Right ventricle myocardium superior (tissue), 1 donor: ENCODE measurements at regions not wholly inside any gene's neighbourhood (a gene's known extent, or its start where the extent isn't known, plus 50 kb on each side); places are given as distances from the start of the nearest gene placed in this dataset.

Source experiments
- ATAC-seq: fragments of 200-7000 bp; cut with Tn5 transposase; one replicate; pipeline ENCODE4 v1.9.1; 2020; ENCODE audit warnings: mild to moderate bottlenecking; ENCODE audit not compliant: poor library complexity
- DNase-seq: peaks from one replicate; pipeline ENCODE4 v3.0.0-alpha.2; 2020
- intact Hi-C: fragments of 100-400 bp; cut with DNase I; formaldehyde crosslinking; loops from one replicate; pipeline ENCODE4 v1.11.2; 2022
- donor health status: DM: no; HTN: yes; CAD: no; lungs with severe emphysema.

DNA sequence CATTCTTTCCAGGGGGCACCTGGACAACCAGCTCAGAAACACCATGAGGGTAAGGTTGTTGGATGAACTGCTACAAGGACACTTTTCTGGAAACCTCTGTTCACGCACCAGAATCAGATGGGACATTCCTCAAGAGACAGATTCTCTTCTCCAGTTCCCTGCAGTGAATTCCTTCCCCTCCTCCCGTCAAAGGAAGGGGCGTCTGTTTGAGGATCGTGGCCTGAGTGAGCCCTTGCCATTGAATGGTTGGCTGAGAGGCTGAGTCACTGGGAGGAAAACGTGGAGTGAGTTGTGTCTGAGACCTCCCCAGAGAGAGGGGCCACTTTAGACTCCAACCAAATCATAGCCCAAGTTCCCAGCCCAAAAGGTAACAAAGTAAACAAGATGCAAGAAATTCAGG, 79.4 kb upstream of the ZNF507 start:
- ATAC-seq, result no peak
- intact Hi-C loops, result no loop called here
- DNase-seq, result no peak

DNA sequence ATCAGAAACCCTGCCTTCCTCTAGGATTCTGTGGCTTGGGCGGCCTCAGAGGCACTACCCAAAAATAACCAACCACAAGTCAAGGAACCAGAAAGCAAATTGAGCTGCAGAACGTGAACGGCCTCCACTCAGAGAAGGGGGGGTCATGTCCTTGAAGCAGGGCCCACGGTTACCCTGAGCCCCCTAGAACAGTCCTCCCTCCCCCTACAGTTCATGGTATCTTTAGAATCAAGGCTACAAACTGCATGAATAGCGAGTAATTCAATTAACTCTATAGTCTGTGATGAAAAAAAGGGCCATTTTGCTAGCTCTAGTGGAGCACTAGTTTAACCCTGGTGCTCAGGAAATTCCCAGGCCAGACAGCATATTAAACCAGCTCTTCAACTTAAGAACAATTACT, 79.0 kb upstream of the ZNF507 start:
- no peak for DNase-seq
- ATAC-seq, result no peak
- intact Hi-C loops, result no loop called here

DNA sequence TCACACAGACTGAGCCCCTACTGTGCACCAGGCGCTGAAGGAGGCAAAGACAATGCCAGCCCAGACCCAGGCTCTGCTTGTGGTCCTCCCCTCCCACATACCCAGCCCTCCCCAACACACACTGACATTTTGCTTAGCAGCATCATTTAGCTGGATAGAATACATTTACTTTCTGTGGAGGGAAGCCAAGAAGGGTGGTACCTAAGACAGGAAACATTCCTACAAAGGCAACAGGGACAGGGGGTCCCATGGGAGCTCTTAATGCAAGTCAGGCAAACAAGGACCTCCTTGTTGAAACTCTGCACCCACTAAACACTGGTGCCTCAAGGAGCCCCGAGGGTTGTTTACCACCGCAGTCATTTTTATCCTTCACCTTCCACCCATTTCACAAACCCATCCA, 77.0 kb upstream of the ZNF507 start:
- no peak for DNase-seq
- no peak for ATAC-seq
- intact Hi-C loops, result no loop called here

DNA sequence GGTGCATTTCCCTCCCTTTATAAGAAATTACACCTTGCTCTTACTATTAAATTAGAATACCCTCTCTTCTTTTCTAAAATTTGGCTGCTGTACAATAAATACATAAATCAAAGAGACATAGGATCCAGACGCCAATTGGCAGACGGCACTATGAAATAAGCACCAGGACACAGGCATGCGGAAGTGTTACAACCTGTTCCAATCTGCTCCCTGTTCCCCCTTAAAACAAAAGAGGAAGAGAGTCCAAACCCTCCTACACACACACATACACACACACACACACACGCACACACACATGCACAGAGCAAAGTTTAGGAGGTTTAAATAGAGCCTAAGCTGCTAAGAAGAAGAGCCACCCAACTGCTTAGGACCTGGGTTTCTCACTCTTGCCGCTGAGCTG, 75.6 kb upstream of the ZNF507 start:
- ATAC-seq, result no peak
- intact Hi-C loops, result no loop called here
- DNase-seq, result no peak

DNA sequence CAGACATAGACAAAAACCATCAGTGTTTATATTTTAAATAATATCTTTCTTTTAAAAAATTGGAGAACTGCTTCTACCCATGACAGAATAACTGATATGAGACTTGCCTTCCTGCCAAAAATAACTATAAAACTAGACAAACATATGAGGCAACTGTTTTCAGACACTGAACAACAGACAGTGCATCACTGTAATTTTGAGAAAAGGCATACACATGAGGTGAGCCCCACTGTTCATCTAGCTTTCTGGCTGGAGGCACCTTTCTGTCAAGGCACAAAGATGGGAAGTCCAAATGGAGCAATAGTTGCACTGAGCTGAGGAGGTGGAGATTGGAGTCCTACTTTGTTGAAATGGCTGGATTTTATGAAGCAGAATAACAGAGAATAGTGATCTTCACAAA, 71.9 kb upstream of the ZNF507 start:
- ATAC-seq (no peak), DNase-seq (no peak)
- intact Hi-C loops, result no loop called here

DNA sequence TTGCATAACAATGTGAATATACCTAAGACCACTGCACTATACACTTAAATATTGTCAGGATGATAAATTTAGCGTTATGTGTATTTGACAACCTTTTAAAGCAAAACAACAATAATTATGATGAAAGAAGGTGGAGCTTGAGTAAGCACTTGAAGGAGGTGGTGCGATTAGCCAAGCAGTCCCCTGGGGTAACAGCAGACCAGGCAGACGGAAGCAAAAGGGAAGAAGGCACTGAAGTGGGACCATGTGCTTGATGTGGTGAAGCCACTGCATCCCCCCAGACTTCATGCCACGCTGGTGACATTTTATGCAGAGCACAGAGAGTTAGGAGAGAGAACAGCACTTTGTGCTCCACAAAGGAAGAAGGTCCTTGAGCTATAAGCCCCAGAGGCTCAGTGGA, 58.3 kb upstream of the ZNF507 start:
- intact Hi-C loops, result loop anchor here (5.0 kb wide), 1 partner anchor 285 kb away; no protein-coding TSS in a partner anchor
- DNase-seq, result no peak
- ATAC-seq, result peak; percentile 50

DNA sequence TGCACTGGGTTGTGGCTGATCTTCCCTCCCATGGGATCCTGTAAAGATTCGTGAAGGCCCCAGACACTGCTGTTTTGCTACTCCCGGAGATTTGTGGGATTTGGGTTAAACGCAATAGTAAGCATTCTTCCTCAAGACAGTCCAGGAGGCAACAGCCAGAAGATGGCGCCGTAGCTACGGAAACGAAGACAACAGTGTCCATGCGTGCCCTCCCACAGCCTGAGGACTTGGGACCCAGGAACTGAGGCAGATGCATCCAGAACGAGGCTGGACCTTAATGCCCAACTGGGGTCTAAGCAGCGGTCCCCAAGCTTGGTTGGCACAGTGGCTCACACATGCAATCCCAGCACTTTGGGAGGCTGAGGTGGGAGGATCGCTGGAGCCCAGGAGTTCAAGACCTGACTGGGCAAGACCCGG, 57.6 kb upstream of the ZNF507 start:
- intact Hi-C loops, result loop anchor here (5.0 kb wide), 1 partner anchor 284 kb away; no protein-coding TSS in a partner anchor
- ATAC-seq, result peak; percentile 94

DNA sequence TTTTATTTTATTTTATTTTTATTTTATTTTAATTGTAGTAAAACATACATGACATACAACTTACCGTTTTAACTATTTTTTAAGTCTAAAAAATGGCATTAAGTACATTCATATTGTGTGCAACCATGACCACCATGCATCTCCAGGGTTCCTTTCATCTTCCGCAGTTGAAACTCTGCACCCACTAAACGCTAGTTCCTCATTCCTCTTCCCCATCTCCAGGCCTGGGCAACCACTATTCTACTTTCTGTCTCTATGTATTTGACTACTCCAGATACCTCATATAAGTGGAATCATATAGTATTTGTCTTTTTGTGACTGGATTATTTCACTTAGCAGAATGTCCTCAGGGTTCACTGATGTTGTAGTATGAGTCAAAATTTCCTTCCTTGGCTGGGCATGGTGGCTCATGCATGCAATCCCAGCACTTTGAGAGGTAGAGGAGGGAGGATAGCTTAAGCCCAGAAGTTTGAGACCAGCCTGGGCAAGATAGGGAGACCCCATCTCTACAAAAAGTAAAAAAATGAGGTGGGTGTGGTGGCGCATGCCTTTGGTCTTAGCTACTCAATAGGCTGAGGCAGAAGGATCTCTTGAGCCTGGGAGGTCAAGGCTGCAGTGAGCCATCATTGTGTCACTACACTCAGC, 55.7 kb upstream of the ZNF507 start:
- no peak for DNase-seq
- ATAC-seq, result no peak
- intact Hi-C loops, result loop anchor here (5.0 kb wide), 1 partner anchor 283 kb away; no protein-coding TSS in a partner anchor

More for the DNA sequence above, 57.6 kb upstream of the ZNF507 start:
- DNase-seq, result peak; percentile 89

DNA sequence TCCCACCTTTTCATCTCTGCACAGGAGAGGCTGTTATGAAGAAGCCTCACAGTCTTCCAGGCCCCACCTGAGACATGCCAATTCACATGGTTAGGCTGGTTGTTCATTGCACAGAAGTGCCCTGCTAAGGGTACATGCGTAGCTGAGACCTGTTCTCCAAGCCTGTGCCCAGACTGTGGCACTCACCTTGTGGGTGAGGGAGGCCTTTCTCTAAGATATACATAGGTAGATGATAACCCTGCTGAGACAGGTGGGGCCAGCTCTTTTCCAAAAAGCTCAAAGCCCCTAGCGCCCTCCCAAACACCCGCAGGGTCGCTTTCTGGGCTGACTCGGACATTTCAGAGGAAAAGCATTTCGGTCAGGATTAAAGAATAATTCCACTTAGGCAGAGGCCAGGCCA, 53.5 kb upstream of the ZNF507 start:
- no peak for ATAC-seq
- intact Hi-C loops, result no loop called here
- DNase-seq, result no peak

DNA sequence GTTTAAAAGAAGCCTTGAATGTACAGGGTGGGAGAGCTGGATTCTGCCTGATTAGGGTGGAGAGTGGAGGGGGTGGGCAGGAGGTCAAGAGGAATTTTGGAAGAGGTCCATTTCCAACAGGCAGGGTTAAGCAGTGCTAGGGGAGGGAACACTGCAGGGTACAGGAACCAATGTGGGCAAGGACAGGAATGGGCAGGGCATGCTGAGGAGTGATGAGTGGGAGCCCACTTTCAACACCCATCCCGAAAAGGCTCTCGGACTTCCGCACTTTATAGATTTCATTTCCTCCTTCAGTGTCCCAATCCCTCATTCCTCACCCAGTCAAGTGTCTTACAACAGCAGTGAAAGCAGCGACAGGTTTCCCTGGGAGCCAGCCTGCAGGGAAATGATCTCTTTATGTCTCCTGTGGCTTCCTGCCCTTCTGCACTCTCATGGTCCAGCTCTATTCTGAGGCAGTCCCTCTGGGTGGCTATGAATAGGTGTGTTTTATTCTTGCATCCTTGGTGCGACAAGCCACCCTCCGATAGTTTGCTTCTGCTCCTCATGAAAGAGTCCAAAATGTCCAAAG, 50.5 kb upstream of the ZNF507 start:
- DNase-seq (no peak), ATAC-seq (no peak)
- intact Hi-C loops, result no loop called here
